Right cardiac atrium (tissue), 5 donors: ENCODE measurements at regions not wholly inside any gene's neighbourhood (a gene's known extent, or its start where the extent isn't known, plus 50 kb on each side); places are given as distances from the start of the nearest gene placed in this dataset.
"Not testable (repeated sequence)": the region's sequence is repeated elsewhere in the genome, so short reads cannot be mapped to it uniquely, and the experiment has no call there.

Experiments
- ATAC-seq, 2 donors: fragments of 200-7000 bp; cut with Tn5 transposase; one replicate each; pipeline versions ENCODE4 v1.8.0 to v1.9.1; 2020; ENCODE audit warnings: moderate library complexity in 2 of 2, mild to moderate bottlenecking in 1 of 2
- DNase-seq, 3 donors: peaks; one replicate each; pipeline ENCODE4 v3.0.0-alpha.2; 2020
- H3K27ac ChIP-seq: one replicate; pipeline ENCODE4 v1.5.1; 2013; ENCODE audit warnings: mild to moderate bottlenecking, low read length, control low read depth, moderate library complexity
- H3K27me3 ChIP-seq: one replicate; pipeline ENCODE4 v1.6.1; 2013; ENCODE audit not compliant: control insufficient read depth, insufficient read depth
- H3K4me1 ChIP-seq: one replicate; pipeline ENCODE4 v1.6.1; 2013; ENCODE audit warnings: low read length; ENCODE audit not compliant: control insufficient read depth, insufficient read depth
- H3K4me3 ChIP-seq: one replicate; pipeline ENCODE4 v1.5.1; 2013; ENCODE audit warnings: low read length, control low read depth
- H3K9me3 ChIP-seq: one replicate; pipeline ENCODE4 v1.6.1; 2013; ENCODE audit warnings: low read length; ENCODE audit not compliant: control insufficient read depth
- WGBS: extraction: QIAGEN DNeasy Blood & Tissue Kit; methylation state at CpG from one replicate; pipeline ENCODE4 v1.1.7; 2013; 5-methylcytosine and 5-hydroxymethylcytosine counted together
- intact Hi-C, 4 donors: fragments of 100-400 bp; cut with DNase I; formaldehyde crosslinking; loops; one replicate each; pipeline versions ENCODE4 v1.11.0 to v1.14.0; 2022 to 2023
- donor health status: healthy with polysubstance abuse.
- donor health status: DM: no; HTN: yes; CAD: no.
- donor health status: DM: no; HTN: no; CAD: no.
- donor health status: DM: no; HTN: yes; CAD: no; lungs with severe emphysema.
- donor health status: DM: yes; HTN: yes; CAD: no.

GRCh38 chr11:134851503-134852224, 439.6 kb upstream of the B3GAT1 start:
- DNase-seq, ATAC-seq, H3K27me3 ChIP-seq, H3K9me3 ChIP-seq, intact Hi-C loops, H3K27ac ChIP-seq, H3K4me3 ChIP-seq, H3K4me1 ChIP-seq: not testable (repeated sequence)
- WGBS: 68% methylated on average over 22 of the region's 22 CpGs

GRCh38 chr11:134850566-134850965, 438.5 kb upstream of the B3GAT1 start:
- no peak for ATAC-seq
- no peaks in the 10 kb centered on the region for H3K9me3 ChIP-seq
- no peak overlapping the region for H3K4me3 ChIP-seq
- no peak overlapping the region for H3K27ac ChIP-seq
- no peaks in the 10 kb centered on the region for H3K27me3 ChIP-seq
- 52% methylated on average over 2 of the region's 2 CpGs for WGBS
- no peaks in the 10 kb centered on the region for H3K4me1 ChIP-seq
- intact Hi-C loops: no loop called here
- DNase-seq: no peak

- DNase-seq (no peak), ATAC-seq (no peak)
- no peaks in the 10 kb centered on the region for H3K4me1 ChIP-seq
- intact Hi-C loops: no loop called here
- no peaks in the 10 kb centered on the region for H3K27me3 ChIP-seq
- no peak overlapping the region for H3K4me3 ChIP-seq
- H3K27ac ChIP-seq: no peak overlapping the region
- 79% methylated on average over 3 of the region's 3 CpGs for WGBS
- H3K9me3 ChIP-seq: no peaks in the 10 kb centered on the region
Measured at GRCh38 chr11:134849833-134850232, 437.8 kb upstream of the B3GAT1 start.

- 62% methylated on average over 17 of the region's 17 CpGs for WGBS
- Histone ChIP-seq H3K27ac (no peak overlapping the region), H3K9me3 (no peaks in the 10 kb centered on the region), H3K4me3 (no peak overlapping the region), H3K4me1 (no peaks in the 10 kb centered on the region), H3K27me3 (no peaks in the 10 kb centered on the region)
- intact Hi-C loops: no loop called here
- peak; percentile 8 to 16 for ATAC-seq
- DNase-seq: no peak
Measured at GRCh38 chr11:134847083-134847715, 435.2 kb upstream of the B3GAT1 start.

GRCh38 chr11:134846328-134847082, 434.5 kb upstream of the B3GAT1 start:
- H3K9me3 ChIP-seq: no peaks in the 10 kb centered on the region
- no peaks in the 10 kb centered on the region for H3K27me3 ChIP-seq
- intact Hi-C loops: no loop called here
- DNase-seq: no peak
- peak in 1 of 2 donors; percentile 17 for ATAC-seq
- no peaks in the 10 kb centered on the region for H3K4me1 ChIP-seq
- no peak overlapping the region for H3K4me3 ChIP-seq
- WGBS: 65% methylated on average over 11 of the region's 11 CpGs
- no peak overlapping the region for H3K27ac ChIP-seq

GRCh38 chr11:134845474-134846327, 433.7 kb upstream of the B3GAT1 start:
- Histone ChIP-seq H3K4me1 (no peaks in the 10 kb centered on the region), H3K27ac (no peak overlapping the region), H3K4me3 (no peak overlapping the region), H3K27me3 (no peaks in the 10 kb centered on the region), H3K9me3 (peaks cover 1% of the 10 kb centered on the region)
- intact Hi-C loops: no loop called here
- WGBS: 77% methylated on average over 13 of the region's 13 CpGs
- ATAC-seq (no peak), DNase-seq (no peak)

GRCh38 chr11:134844838-134845237, 432.8 kb upstream of the B3GAT1 start:
- WGBS: 75% methylated on average over 8 of the region's 8 CpGs
- Histone ChIP-seq H3K4me1 (no peaks in the 10 kb centered on the region), H3K4me3 (no peak overlapping the region), H3K27me3 (no peaks in the 10 kb centered on the region), H3K27ac (no peak overlapping the region), H3K9me3 (peaks cover 1% of the 10 kb centered on the region)
- DNase-seq (no peak), ATAC-seq (no peak)
- intact Hi-C loops: no loop called here

- intact Hi-C loops: no loop called here
- Histone ChIP-seq H3K4me1 (no peaks in the 10 kb centered on the region), H3K4me3 (no peak overlapping the region), H3K27me3 (no peaks in the 10 kb centered on the region), H3K9me3 (peaks cover 1% of the 10 kb centered on the region), H3K27ac (no peak overlapping the region)
- WGBS: 76% methylated on average over 9 of the region's 9 CpGs
- ATAC-seq (no peak), DNase-seq (no peak)
Measured at GRCh38 chr11:134843735-134844134, 431.7 kb upstream of the B3GAT1 start.

GRCh38 chr11:134843020-134843419, 431.0 kb upstream of the B3GAT1 start:
- DNase-seq (no peak), ATAC-seq (no peak)
- H3K9me3 ChIP-seq: peaks cover 1% of the 10 kb centered on the region
- no peak overlapping the region for H3K4me3 ChIP-seq
- intact Hi-C loops: no loop called here
- WGBS: 87% methylated on average over 8 of the region's 8 CpGs
- H3K4me1 ChIP-seq: no peaks in the 10 kb centered on the region
- no peaks in the 10 kb centered on the region for H3K27me3 ChIP-seq
- H3K27ac ChIP-seq: no peak overlapping the region

- intact Hi-C loops: no loop called here
- H3K4me1 ChIP-seq: no peaks in the 10 kb centered on the region
- no peak overlapping the region for H3K27ac ChIP-seq
- no peak for DNase-seq
- no peaks in the 10 kb centered on the region for H3K27me3 ChIP-seq
- peaks cover 1% of the 10 kb centered on the region for H3K9me3 ChIP-seq
- WGBS: 62% methylated on average over 5 of the region's 5 CpGs
- no peak overlapping the region for H3K4me3 ChIP-seq
- no peak for ATAC-seq
Measured at GRCh38 chr11:134841972-134842371, 429.9 kb upstream of the B3GAT1 start.
